ENCODE measurements at regions not wholly inside any gene's neighbourhood (a gene's known extent, or its start where the extent isn't known, plus 50 kb on each side); places are given as distances from the start of the nearest gene placed in this dataset.
"Not testable (repeated sequence)": the region's sequence is repeated elsewhere in the genome, so short reads cannot be mapped to it uniquely, and the experiment has no call there.

DNA sequence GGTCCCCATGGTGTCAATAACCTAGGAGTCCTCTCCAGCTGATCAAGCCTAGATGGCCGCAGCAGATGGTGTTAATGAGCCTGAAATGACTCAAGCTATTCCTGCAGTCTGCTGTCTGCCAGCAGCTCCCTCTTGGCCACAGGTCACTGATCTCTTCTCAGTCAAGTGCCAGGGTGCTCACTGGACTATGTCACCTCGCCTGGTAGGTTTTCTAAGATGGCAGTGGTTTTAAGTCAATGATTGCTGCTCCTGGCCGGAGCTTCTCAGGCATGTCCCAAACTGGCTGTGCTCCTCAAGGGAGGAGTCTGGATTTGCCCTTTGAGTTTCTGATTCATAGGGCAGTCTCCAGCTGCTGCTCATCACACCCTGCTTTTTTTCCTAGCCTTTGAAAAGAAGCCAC, 58.6 kb upstream of the SHISA6 start:
- DNase-seq = no peak

DNA sequence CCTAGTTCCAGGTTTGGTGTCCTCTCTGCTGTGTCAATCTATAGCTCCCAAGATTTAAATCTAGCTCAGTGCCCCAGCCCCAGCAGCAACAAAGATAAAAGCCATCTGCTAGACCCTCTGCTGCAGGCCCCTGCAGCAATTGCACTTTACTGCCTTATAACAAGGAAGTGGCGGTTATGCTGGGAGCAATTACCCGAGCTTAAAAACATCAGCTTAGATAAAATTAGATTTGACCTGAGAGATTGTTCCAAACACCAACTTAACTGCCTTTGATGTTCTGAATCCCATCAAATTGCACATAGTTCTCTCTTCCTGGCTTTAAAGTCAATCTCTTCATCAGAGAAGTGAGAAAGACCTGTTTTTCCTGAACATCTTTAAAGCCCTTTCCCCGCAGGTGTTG, 62.4 kb upstream of the SHISA6 start:
- DNase-seq = no peak

DNA sequence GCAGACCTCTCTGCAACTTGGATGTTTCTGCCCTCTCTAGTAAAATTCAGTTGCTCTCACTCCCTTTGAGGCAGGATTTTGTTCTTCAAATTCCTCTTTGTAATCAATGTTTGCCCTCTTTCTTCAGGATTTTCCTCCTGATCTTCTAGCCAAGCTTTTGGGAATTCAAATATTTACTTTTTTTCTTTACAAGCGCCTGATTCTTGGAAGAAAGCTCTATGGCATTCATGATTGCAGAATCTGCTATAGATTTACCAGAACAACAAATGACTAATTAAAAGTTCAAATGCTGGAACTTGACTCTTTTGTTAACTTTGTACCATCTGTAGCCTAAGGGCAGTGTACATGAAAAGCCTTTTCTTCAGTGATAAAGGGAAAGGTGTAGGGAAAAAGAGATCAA, 63.7 kb upstream of the SHISA6 start:
- no peak for DNase-seq

DNA sequence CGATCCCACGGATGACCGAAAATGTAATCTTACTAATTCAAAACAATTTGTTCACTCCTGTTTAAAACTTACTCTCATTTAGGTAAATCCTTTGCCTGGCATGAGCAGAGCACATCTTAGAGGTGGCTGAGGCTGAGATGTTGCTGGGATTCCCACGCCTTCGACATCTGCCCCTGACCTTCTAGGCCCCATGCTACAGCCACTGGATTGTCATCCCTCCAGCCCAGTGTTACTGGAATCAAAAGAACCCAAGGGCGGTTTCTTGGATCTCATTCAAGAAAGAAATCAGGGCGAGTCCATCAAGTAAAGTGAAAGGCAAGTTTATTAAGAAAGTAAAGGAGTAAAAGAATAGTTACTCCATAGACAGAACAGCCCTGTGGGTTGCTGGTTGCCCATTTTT, 64.5 kb upstream of the SHISA6 start:
- DNase-seq = no peak

DNA sequence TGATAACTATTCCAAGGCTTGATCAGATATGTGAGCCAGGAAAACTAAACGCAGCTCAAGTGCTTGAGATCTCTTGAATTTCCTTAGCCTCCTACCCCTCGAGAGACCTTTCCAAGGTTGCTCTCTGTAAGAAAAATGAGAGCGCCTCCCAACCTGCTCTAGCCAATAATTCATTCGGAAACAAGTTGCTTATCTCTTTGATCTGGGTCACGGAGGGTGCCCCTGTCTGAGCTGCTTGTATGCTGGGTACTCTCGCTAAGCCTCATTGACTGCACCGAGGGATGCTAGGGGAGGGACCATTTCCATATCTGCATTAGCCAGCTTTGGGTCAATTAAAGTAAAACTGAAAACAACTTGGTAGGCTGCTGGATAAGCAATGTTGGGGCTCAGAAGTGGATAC, 70.1 kb upstream of the SHISA6 start:
- no peak for DNase-seq

DNA sequence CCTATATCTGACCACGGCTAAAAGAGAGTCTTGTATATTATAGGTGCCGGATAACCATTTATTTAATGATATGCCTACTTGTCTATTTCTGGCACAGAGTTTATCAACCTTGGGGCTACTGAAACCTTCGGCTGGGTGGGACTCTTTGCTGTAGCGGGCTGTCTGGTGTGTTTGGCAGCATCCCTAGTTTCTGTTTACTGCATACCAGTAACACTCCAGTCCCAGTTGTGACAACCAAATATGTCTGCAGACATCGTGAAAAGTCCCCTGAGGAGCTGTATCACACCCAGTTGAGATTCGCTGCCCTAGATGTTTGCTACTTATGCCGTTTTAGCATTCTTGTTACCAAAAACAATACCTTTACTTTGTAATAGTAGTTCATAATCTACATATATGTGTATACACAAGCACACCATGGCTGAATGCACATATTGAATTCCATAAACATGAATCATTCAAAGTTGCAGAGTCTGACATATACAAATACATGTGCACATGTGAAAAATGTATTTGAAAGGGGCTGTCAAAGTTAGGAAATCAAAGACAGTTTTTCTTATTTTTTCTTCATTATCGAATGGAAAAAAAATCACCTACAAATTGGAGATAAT, 89.1 kb upstream of the SHISA6 start:
- DNase-seq = no peak

DNA sequence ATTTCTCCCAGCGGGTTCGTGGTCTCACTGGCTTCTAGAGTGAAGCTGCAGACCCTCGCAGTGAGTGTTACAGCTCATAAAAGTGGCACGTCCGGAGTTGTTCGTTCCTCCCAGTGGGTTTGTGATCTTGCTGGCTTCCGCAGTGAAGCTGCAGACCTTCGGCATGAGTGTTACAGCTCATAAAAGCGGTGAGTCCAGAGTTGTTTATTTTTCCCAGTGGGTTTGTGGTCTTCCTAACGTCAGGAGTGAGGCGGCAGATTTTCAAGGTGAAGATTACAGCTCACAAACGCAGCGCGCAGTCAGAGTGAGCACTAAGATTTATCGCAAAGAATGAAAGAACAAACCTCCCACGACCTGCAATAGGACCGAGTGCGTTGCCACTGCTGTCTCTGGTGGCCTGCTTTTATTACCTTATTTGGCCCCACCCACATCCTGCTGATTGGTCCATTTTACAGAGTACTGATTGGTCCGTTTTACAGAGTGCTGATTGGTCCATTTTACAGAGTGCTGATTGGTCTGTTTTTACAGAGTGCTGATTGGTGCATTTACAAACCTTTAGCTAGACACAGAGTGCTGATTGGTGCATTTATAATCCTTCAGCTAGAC, 90.0 kb upstream of the SHISA6 start:
- not testable (repeated sequence) for DNase-seq

DNA sequence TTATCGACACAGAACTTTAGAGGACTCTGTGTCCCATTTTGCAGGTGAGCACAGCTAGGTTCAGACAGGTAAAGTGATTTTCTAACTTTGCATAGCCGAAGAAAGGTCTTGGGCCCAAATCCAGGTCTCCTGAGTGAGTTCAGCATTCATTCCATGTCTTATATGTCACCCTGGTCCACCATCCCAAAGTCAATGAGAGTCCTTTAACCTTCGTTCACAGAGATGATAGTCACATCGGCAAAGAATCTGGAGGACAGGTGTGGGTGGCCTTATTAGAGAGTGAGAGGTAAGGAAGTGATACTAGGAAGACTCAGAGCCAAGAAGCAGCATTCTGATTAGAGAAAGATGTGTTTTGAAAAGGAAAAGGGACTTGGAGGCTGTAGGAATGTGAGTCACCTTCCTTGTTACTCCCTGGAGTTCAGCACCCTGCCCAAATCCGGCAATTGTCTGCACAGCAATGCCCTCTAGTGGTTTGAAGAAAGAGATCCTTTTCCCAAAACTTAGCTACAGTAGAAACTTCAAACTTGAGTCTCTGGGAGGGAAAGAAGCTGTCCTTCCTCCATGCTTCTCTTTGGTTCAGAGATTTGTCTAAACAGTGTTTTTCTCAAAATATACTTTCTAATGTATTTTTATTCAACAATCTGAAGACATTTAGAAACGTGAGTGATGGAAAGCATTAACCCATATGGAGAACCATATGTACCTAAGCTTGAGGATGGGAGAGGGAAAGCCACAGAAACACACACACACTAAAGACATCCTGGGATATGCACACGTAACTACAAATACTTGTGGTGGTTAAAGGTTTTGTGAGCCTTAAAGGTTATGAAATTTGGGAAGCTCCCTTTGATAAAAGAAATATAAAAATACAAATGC, 96.4 kb upstream of the SHISA6 start:
- peak in 1 of 3 experiments; percentile 16 for DNase-seq

DNA sequence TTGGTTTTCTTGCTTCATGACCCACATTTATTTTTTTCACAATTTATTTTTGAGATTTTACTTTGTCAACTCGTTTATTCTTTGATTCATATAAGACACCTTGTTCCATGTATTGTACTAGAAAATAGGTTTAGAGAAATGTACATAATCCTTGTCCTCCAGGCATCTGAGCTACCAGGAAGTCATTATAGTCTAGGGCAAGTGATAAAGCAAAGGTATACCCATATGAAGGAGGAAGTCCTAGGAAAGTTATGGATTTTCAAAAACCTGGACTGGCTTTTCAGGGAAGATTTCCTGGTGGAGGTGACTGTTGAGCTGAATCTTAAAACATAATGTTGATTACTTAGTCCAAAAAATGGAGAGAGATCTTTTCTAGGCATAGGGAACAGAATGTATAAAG, 98.8 kb upstream of the SHISA6 start:
- DNase-seq = no peak

DNA sequence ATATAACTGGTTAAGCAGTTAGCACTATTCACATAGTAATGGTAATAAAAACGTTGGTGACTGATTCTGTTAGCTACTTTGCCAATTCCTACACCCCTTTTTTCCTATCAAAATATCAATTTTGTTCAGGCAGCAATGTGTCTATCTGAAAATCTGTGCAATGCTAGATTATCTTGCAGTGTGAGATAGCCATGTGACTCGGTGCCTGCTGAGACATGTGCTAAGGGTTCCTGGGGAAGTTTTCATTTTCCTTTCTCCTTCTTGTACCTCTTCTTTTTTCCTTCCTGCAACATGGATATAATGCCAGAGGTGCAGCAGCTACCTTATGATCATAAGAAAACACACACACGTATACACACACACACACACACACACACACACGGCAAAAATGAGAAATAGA, 100.5 kb upstream of the SHISA6 start:
- no peak for DNase-seq

DNA sequence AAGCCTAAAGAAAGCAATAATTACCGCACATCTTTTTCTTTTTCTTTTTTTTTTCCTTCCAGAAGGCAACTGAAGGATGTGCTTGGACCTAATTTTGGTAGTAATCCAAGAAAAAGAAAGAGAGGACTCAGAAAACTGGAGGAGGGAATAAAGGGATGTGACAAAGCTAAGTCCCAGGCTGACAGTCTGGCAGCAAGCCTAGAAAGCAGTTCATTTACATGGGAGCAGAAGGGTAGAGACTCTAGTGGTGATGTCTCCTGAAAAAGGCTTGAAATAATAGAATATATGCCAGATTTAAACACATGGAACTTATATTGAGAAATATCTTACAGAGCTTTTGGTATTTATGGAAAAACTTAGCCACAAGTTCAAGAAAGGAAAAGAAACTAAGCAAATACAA, 101.0 kb upstream of the SHISA6 start:
- no peak for DNase-seq

DNA sequence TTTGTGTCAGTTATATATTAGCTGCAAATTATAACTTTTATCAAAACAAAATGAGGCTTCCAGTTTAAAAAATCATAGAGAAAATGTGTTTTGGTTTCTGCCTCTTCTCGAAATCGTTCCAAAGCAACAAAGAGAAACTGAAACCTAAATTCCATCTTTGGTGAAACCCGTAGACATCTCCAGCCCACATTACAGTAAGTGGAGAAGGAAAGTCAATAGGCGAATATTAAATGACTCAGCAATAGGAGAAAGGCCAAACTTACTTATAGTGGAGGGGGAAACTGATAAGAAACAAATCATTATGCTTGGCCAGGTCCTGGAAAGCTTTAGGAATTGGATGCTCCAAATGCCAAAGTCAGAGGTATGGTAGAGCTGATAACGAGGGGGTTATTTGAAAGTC, 103.0 kb upstream of the SHISA6 start:
- no peak for DNase-seq

DNA sequence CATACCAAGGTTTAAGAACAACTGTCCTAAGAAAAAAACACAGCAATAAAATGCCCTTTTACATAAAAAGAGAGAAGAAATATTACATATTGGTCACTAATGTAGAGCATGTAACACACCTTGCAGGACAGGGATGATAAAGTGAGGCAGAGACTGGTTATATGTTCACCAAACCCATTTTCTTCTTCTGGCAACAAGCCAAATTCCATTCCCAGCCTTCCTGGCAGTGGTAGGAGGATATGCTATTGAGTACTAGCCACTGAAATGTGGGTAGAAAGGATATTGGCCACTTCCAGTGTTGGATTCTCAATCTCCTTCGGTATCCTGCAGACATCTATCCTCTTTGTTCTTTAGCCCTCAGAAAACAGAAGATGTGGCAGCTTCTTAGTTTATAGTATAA, 105.2 kb upstream of the SHISA6 start:
- DNase-seq = no peak

DNA sequence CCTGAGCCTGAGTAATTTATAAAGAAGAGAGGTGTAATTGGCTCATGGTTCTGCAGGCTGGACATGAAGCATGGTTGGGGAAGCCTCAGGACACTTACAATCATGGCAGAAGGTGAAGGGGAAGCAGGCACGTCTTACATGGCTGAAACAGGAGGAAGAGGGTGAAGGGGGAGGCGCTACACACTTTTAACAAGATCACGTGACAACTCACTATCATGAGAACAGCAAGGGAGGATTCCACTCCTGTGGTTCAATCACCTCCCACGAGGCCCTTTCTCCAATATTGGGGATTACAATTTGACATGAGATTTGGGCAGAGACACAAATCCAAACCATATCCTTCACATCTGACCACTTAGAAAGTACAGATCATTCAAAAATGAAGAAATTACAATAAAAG, 110.6 kb upstream of the SHISA6 start:
- no peak for DNase-seq

DNA sequence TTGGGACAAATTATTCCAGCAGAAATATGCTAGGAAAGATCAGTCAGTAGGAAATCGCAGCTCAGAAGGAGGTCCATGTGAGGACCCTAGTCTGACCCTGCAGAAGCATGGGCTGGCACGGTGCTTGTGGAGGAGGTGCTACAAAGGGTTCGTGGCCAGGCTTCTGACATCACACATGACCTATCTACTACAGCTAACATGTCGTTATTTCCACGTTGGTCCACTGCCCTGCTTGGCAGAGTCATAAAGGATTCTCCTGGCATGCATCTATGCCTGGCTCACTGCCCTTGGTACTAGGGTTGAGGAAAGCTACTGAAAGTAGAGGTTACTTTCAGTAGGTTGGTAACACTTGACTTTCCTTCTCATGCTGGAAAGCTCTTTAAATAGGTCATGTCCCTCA, 118.1 kb upstream of the SHISA6 start:
- no peak for DNase-seq

DNA sequence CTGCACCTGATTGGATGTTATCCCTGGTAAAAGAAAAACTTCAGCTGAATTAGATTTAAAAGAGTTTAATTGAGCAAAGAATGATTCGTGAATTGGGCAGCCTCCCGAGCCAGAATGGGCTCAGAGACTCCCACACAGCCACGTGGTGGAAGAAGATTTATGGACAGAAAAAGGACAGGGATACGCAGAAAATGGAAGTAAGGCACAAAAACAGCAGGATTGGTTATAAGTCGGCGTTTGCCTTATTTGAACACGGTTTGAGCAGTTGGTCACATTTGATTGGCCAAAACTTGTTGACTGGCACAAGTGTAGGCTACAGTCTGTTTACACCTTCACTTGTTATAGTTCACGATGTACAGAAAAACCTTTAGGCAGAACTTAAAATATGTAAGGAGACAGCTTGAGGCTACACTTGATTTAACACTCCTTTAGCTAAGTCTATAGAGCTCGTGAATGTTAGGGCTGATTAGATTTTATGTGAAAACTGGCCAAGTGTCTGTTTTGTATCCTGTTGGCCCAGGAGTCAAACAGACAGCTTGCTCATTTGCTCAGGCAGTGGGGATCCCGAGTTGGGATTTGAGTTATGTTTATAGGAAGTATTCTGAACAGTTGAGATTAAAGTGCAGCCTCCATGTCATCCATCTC, 119.5 kb upstream of the SHISA6 start:
- DNase-seq = no peak

DNA sequence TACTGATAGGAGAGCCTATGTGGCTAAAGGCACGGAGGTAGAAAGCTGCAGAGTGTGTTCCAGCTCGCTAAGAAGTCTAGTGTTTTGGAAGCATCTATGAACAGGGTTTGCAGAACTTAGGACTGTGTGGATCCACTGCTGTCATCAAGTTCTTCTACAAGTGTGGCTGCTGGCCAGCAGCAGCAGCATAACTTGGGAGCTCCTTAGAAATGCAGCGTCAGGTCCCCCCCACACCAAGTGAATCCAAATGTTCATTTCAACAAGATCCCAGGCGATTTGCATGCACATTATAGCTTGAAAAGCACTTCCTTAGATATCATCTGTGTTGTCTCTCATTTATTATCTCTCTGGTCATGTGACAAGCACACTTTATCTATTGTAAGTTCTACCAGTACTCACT, 131.9 kb upstream of the SHISA6 start:
- no peak for DNase-seq

DNA sequence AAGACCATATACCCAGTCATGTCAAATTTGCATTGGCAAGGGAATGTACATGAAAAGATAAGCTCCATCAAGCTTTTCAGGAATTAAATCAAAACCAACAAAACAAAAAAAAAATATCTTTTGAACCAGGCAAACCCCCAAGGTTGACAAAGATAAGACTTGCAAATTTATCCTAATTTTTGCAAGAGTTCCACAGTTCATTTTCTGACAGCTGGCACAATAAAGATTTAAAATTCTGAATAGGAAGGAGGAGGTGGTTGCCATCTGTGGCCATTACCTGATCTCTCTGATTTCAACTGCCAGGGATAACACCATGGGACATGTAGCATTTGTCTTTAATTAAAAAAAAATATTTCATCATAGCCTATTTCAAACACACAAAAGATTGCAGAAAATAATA, 135.9 kb upstream of the SHISA6 start:
- DNase-seq = no peak

DNA sequence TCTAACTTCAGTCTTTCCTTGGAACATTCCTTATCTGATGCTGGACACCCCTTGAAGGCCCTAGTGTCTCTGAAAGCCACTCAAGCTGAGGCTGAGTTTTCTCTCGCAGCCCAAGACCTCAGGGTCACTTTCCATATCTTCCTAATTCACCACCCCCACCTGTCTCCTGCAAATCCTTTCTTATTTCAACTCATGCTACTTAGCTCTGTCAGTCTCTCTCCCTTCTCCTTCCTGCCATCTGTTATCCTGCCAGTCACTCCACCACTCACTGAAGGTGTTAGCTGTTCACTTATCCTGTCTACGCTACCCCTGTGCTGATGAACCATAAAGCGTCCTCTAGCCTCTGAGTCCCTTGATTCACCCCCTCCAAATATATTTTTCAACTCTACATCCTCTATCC, 143.9 kb upstream of the SHISA6 start:
- no peak for DNase-seq

DNA sequence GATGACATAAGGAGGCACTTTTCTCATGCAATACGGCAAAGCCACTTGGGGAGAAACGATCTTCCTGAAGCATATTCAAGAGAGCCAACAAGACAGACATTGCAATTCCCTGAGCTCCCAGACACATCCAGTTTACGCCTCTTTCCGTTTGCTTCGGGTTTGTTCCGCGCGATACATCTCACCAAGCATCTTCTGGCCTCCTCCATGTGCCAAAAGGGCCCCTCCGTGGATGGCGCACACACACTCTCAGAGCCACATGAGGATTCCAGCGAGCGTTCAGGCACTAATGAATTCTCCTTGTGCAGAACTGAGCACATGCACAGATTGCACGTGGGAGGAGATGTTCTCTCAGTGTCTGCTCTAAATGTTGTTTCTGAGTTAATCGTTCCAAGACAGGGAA, 146.7 kb upstream of the SHISA6 start:
- DNase-seq = no peak

DNA sequence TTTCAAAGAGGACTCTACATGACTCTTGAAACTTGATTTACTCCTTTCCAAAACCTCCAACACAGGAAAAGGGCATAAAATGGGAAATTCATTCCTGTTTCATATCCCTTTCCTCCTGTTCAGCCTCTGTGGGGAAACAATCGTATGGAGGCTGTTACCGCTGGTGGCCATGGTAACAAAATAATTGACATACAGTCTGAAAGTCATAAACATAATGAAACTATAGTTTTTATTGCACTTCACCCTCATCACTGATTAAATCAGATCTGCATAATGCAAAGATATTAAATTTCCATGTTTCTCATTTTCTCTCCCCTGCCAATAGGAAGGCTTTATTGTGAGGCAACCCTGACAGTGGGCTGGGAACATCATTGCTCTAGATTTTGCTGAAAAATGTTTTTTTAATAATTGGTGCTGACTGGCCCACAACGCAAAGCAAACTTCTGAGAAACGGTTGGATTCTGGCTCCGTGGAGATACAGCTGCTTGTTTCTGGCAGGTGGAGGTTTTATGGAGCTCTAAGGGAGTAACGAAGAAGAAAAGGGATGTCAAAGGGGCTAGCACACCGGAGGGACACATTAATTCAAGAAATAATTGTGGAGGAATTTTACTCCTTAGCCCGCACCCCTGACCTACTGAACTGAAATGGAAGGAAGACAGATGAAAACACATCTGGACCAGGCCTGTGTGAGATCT, 154.2 kb upstream of the SHISA6 start:
- no peak for DNase-seq

DNA sequence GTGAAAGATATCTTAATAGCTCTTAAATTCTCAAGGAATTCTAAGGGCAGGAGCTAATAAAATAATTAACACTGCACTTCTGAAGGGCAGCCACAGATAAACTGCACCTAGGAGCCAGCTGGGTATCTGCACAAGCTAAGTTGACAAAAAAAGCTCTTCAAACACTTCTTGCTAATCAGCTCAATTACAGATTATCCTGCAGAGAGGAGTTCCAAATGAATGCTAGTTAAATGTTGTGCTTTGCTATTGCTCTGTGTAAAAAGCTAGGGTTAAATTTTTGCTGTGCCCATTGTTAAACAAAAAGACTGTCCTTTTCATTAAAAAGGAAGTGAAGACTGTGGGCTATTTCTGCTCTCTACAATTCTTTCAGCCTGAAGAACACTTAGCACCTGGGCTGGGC, 158.5 kb upstream of the SHISA6 start:
- DNase-seq = no peak

DNA sequence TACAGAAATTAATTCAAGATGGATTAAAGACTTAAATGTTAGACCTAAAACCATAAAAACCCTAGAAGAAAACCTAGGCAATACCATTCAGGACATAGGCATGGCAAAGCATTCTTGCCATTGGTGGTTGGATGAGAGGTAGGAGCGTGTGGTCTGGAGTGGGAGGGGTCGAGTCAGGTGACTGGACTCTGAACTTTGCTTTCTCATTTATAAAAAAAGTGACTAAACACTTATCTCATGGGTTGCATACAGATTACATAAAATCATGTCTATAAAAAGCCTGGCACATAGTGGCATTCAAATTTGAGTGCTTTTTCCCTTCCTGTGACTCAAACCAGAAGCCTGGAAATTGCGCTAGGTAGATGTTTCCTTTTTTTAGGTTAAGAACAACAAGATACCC, 159.7 kb upstream of the SHISA6 start:
- DNase-seq = no peak
